HepG2 (cell line): ENCODE measurements at regions not wholly inside any gene's neighbourhood (a gene's known extent, or its start where the extent isn't known, plus 50 kb on each side); places are given as distances from the start of the nearest gene placed in this dataset.

Experiments
- ATAC-seq: fragments of 200-7000 bp; cut with Tn5 transposase; 3 replicates; pipeline ENCODE4 v1.9.1; 2020; ENCODE audit warnings: mild to moderate bottlenecking, moderate library complexity
- BruUV-seq: library from RNA; stranded (reverse); fragments of 400-500 nt; replicated peaks from 2 replicates; lab custom pipeline; 2021; lab: Mats Ljungman, UMichigan
- CTCF ChIA-PET: fragments of 300-600 bp; formaldehyde crosslinking; extraction: SDS; loops from one replicate; lab custom pipeline; 2021; ENCODE audit warnings: low total read pairs, inconsistent platforms, low intra/inter-chr PET ratio; lab: Yijun Ruan, JAX
- POLR2A ChIA-PET: fragments of 350-600 bp; sonication (Branson Sonifier 250); formaldehyde crosslinking; loops from one replicate; lab custom pipeline; 2020; ENCODE audit warnings: antibody characterized with exemption, inconsistent platforms; lab: Yijun Ruan, JAX
- DNase-seq: peaks from one replicate; pipeline ENCODE4 v3.0.0-alpha.2; 2015; ENCODE audit warnings: low spot score
- FAIRE-seq: peaks from 3 replicates; lab custom pipeline; 2011; peaks lifted over from hg19 to GRCh38; lab: Jason Lieb, UNC
- H2AFZ ChIP-seq: one replicate; pipeline ENCODE4 v1.6.1; 2011; ENCODE audit warnings: low read length, inconsistent platforms
- H3K27ac ChIP-seq: fragments of 300-600 bp; 3 replicates; pipeline ENCODE4 v1.8.0; 2011; ENCODE audit warnings: mixed run types, mild to moderate bottlenecking, mixed read lengths, low read length, inconsistent platforms; ENCODE audit not compliant: insufficient read depth; ENCODE audit errors: extremely low read length
- H3K27me3 ChIP-seq, 2 experiments: fragments of 200-600 bp in 1 of 2; 2 replicates in 1 of 2; 3 replicates in 1 of 2; pipeline versions ENCODE4 v1.6.0 to v1.8.0; 2011; ENCODE audit warnings: low read length in 2 of 2, mild to moderate bottlenecking in 2 of 2, moderate library complexity in 2 of 2, inconsistent platforms in 1 of 2; ENCODE audit not compliant: insufficient read depth in 2 of 2, control insufficient read depth in 1 of 2
- H3K36me3 ChIP-seq, 2 experiments: fragments of 200-600 bp in 1 of 2; replicated peaks in 1 of 2; 2 replicates in 1 of 2; 3 replicates in 1 of 2; pipeline versions ENCODE4 v1.5.1 to v1.8.0; 2011; ENCODE audit warnings: low read length in 2 of 2, inconsistent platforms in 1 of 2; ENCODE audit not compliant: insufficient read depth in 2 of 2, control insufficient read depth in 1 of 2
- H3K4me1 ChIP-seq: 2 replicates; pipeline ENCODE4 v1.5.1; 2012; ENCODE audit warnings: low read length, inconsistent platforms; ENCODE audit not compliant: insufficient read depth
- H3K4me2 ChIP-seq: 2 replicates; pipeline ENCODE4 v1.6.0; 2011; ENCODE audit warnings: low read depth, low read length, inconsistent platforms
- H3K4me3 ChIP-seq, 3 experiments: fragments of 200-600 bp in 1 of 3; sonication (generic), shearing (Covaris generic) in 1 of 3; replicated peaks in 1 of 3; 2 replicates each; pipeline ENCODE4 v1.5.1; 2011 to 2016; ENCODE audit warnings: low read length in 3 of 3, inconsistent platforms in 2 of 3, low read depth in 2 of 3, mild to moderate bottlenecking in 2 of 3, control low read depth in 1 of 3, mixed read lengths in 1 of 3; ENCODE audit not compliant: insufficient read depth in 1 of 3
- H3K79me2 ChIP-seq: one replicate; pipeline ENCODE4 v1.6.1; 2011; ENCODE audit warnings: low read length, inconsistent platforms; ENCODE audit not compliant: insufficient read depth
- H3K9ac ChIP-seq: 2 replicates; pipeline ENCODE4 v1.6.0; 2011; ENCODE audit warnings: mild to moderate bottlenecking, low read depth, low read length, inconsistent platforms; ENCODE audit not compliant: insufficient read depth
- H3K9me3 ChIP-seq: 2 replicates; pipeline ENCODE4 v1.5.1; 2012; ENCODE audit warnings: mild to moderate bottlenecking, low read length
- H4K20me1 ChIP-seq: 2 replicates; pipeline ENCODE4 v1.6.0; 2011; ENCODE audit warnings: inconsistent platforms, mild to moderate bottlenecking, low read length, moderate library complexity; ENCODE audit not compliant: insufficient read depth
- AGO1 ChIP-seq: fragments of 200-400 bp; formaldehyde crosslinking; IDR thresholded peaks from 2 replicates; pipeline ENCODE4 v1.6.1; 2017; ENCODE audit warnings: mild to moderate bottlenecking, low read depth, low read length, moderate library complexity; ENCODE audit not compliant: poor library complexity, severe bottlenecking
- CAMTA2 ChIP-seq: sonication (generic); formaldehyde crosslinking; IDR thresholded peaks from 2 replicates; pipeline ENCODE4 v1.4.0; 2020; ENCODE audit warnings: mild to moderate bottlenecking, missing genetic modification reagents, borderline replicate concordance
- EED ChIP-seq: sonication (generic); formaldehyde crosslinking; IDR thresholded peaks from 2 replicates; pipeline ENCODE4 v1.5.0; 2020; ENCODE audit warnings: mild to moderate bottlenecking, missing genetic modification reagents
- HCFC1 ChIP-seq: fragments of 150-350 bp; IDR thresholded peaks from 2 replicates; pipeline ENCODE4 v1.6.1; 2014; ENCODE audit warnings: low read depth, low read length
- JUNB ChIP-seq: sonication (generic); formaldehyde crosslinking; IDR thresholded peaks from 2 replicates; pipeline ENCODE4 v1.8.0; 2022; ENCODE audit warnings: missing genetic modification reagents, mild to moderate bottlenecking, borderline replicate concordance
- MYNN ChIP-seq: sonication (generic); formaldehyde crosslinking; IDR thresholded peaks from 2 replicates; pipeline ENCODE4 v1.4.0; 2020; ENCODE audit warnings: mild to moderate bottlenecking, low read depth, missing genetic modification reagents
- RCOR2 ChIP-seq: IDR thresholded peaks from 2 replicates; pipeline ENCODE4 v1.6.1; 2016; ENCODE audit warnings: missing biosample characterization, missing genetic modification reagents
- ZBTB7B ChIP-seq: sonication (generic); formaldehyde crosslinking; IDR thresholded peaks from 2 replicates; pipeline ENCODE4 v1.4.0; 2020; ENCODE audit warnings: missing genetic modification reagents
- ZNF296 ChIP-seq: sonication (generic); formaldehyde crosslinking; conservative IDR thresholded peaks from 2 replicates; pipeline ENCODE4 v1.5.0; 2020; ENCODE audit warnings: mild to moderate bottlenecking, missing genetic modification reagents
- ZNF33B ChIP-seq: sonication (generic); formaldehyde crosslinking; IDR thresholded peaks from 2 replicates; pipeline ENCODE4 v1.5.1; 2020; ENCODE audit warnings: mild to moderate bottlenecking, missing genetic modification reagents
- ZNF563 ChIP-seq: sonication (generic); formaldehyde crosslinking; IDR thresholded peaks from 2 replicates; pipeline ENCODE4 v1.8.0; 2022; ENCODE audit warnings: mild to moderate bottlenecking, moderate library complexity, missing genetic modification reagents
- ZNF75D ChIP-seq: sonication (generic); formaldehyde crosslinking; IDR thresholded peaks from 2 replicates; pipeline ENCODE4 v1.8.1; 2023; ENCODE audit warnings: missing genetic modification reagents, mild to moderate bottlenecking, borderline replicate concordance
- ZNF878 ChIP-seq: sonication (generic); formaldehyde crosslinking; IDR thresholded peaks from 2 replicates; pipeline ENCODE4 v1.8.1; 2023; ENCODE audit warnings: mild to moderate bottlenecking, missing genetic modification reagents, moderate library complexity
- WGBS: methylation state at CpG from one replicate; pipeline ENCODE4 v1.1.6; 2017; ENCODE audit warnings: low lambda C conversion rate; 5-methylcytosine and 5-hydroxymethylcytosine counted together
- in situ Hi-C: cut with HindIII; loops from 2 replicates; pipeline ENCODE4 v1.10.0; 2017; ENCODE audit warnings: low pct_unique_long_range_greater_than_20kb; ENCODE audit not compliant: extremely low pct_ligation_motif_present
- intact Hi-C: fragments of 100-400 bp; cut with micrococcal nuclease; formaldehyde crosslinking; loops from one replicate; pipeline ENCODE4 v1.10.0; 2022; ENCODE audit not compliant: unreplicated experiment
- TF ChIP-seq, protein P1 (sequence below): sonication (generic); formaldehyde crosslinking; IDR thresholded peaks from 2 replicates; pipeline ENCODE4 v1.4.0; 2020; ENCODE audit warnings: mild to moderate bottlenecking, missing genetic modification reagents
- TF ChIP-seq, protein P2 (sequence below): sonication (generic); formaldehyde crosslinking; IDR thresholded peaks from 2 replicates; pipeline ENCODE4 v1.4.0; 2020; ENCODE audit warnings: missing genetic modification reagents, borderline replicate concordance
- TF ChIP-seq, protein P3 (sequence below): sonication (generic); formaldehyde crosslinking; IDR thresholded peaks from 2 replicates; pipeline ENCODE4 v1.4.0; 2020; ENCODE audit warnings: missing genetic modification reagents

DNA sequence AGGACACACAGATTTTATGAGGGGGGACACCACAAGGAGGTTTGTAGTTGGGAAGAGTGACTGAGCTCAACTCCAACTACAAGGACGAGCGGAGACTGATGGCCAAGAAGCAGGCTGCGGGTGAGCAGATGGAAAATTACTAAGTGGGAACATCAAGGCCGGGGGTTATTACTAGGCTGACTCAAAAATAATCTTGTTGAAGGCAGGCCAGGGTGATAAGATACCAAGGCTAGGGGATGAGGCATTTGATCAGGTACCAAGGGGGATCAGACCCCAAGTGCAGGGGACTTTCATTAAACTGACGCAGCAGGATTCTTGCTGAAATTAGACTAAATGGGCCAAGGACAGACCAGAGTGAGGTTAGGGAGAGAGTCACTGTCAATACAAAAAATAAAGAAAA is 119.4 kb upstream of the SORBS2 start:
- DNase-seq (no peak), FAIRE-seq (no peak), ATAC-seq (no peak)
- H3K27ac ChIP-seq: no peak overlapping the region
- H3K36me3 ChIP-seq: no peaks in the 10 kb centered on the region
- no peaks in the 10 kb centered on the region for H3K4me1 ChIP-seq
- 62% methylated on average over 5 of the region's 5 CpGs for WGBS
- TF ChIP-seq HCFC1: no peak
- no peak for TF ChIP-seq ZNF75D (CRISPR knock-in tag)
- TF ChIP-seq ZNF878 (CRISPR knock-in tag): no peak
- TF ChIP-seq EED (CRISPR knock-in tag): no peak
- TF ChIP-seq ZNF33B (CRISPR knock-in tag): no peak
- no peak for TF ChIP-seq RCOR2
- no peak for TF ChIP-seq JUNB
- TF ChIP-seq CAMTA2 (CRISPR knock-in tag): no peak
- TF ChIP-seq, protein P1, sequence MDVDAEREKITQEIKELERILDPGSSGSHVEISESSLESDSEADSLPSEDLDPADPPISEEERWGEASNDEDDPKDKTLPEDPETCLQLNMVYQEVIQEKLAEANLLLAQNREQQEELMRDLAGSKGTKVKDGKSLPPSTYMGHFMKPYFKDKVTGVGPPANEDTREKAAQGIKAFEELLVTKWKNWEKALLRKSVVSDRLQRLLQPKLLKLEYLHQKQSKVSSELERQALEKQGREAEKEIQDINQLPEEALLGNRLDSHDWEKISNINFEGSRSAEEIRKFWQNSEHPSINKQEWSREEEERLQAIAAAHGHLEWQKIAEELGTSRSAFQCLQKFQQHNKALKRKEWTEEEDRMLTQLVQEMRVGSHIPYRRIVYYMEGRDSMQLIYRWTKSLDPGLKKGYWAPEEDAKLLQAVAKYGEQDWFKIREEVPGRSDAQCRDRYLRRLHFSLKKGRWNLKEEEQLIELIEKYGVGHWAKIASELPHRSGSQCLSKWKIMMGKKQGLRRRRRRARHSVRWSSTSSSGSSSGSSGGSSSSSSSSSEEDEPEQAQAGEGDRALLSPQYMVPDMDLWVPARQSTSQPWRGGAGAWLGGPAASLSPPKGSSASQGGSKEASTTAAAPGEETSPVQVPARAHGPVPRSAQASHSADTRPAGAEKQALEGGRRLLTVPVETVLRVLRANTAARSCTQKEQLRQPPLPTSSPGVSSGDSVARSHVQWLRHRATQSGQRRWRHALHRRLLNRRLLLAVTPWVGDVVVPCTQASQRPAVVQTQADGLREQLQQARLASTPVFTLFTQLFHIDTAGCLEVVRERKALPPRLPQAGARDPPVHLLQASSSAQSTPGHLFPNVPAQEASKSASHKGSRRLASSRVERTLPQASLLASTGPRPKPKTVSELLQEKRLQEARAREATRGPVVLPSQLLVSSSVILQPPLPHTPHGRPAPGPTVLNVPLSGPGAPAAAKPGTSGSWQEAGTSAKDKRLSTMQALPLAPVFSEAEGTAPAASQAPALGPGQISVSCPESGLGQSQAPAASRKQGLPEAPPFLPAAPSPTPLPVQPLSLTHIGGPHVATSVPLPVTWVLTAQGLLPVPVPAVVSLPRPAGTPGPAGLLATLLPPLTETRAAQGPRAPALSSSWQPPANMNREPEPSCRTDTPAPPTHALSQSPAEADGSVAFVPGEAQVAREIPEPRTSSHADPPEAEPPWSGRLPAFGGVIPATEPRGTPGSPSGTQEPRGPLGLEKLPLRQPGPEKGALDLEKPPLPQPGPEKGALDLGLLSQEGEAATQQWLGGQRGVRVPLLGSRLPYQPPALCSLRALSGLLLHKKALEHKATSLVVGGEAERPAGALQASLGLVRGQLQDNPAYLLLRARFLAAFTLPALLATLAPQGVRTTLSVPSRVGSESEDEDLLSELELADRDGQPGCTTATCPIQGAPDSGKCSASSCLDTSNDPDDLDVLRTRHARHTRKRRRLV (CRISPR knock-in tag): no peak
- no peak for TF ChIP-seq MYNN (CRISPR knock-in tag)
- no peak for TF ChIP-seq ZBTB7B (CRISPR knock-in tag)
- TF ChIP-seq ZNF563: no peak
- no peak for TF ChIP-seq ZNF296 (CRISPR knock-in tag)
- no peak for TF ChIP-seq AGO1
- TF ChIP-seq, protein P2, sequence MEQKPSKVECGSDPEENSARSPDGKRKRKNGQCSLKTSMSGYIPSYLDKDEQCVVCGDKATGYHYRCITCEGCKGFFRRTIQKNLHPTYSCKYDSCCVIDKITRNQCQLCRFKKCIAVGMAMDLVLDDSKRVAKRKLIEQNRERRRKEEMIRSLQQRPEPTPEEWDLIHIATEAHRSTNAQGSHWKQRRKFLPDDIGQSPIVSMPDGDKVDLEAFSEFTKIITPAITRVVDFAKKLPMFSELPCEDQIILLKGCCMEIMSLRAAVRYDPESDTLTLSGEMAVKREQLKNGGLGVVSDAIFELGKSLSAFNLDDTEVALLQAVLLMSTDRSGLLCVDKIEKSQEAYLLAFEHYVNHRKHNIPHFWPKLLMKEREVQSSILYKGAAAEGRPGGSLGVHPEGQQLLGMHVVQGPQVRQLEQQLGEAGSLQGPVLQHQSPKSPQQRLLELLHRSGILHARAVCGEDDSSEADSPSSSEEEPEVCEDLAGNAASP: no peak
- TF ChIP-seq, protein P3, sequence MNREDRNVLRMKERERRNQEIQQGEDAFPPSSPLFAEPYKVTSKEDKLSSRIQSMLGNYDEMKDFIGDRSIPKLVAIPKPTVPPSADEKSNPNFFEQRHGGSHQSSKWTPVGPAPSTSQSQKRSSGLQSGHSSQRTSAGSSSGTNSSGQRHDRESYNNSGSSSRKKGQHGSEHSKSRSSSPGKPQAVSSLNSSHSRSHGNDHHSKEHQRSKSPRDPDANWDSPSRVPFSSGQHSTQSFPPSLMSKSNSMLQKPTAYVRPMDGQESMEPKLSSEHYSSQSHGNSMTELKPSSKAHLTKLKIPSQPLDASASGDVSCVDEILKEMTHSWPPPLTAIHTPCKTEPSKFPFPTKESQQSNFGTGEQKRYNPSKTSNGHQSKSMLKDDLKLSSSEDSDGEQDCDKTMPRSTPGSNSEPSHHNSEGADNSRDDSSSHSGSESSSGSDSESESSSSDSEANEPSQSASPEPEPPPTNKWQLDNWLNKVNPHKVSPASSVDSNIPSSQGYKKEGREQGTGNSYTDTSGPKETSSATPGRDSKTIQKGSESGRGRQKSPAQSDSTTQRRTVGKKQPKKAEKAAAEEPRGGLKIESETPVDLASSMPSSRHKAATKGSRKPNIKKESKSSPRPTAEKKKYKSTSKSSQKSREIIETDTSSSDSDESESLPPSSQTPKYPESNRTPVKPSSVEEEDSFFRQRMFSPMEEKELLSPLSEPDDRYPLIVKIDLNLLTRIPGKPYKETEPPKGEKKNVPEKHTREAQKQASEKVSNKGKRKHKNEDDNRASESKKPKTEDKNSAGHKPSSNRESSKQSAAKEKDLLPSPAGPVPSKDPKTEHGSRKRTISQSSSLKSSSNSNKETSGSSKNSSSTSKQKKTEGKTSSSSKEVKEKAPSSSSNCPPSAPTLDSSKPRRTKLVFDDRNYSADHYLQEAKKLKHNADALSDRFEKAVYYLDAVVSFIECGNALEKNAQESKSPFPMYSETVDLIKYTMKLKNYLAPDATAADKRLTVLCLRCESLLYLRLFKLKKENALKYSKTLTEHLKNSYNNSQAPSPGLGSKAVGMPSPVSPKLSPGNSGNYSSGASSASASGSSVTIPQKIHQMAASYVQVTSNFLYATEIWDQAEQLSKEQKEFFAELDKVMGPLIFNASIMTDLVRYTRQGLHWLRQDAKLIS (CRISPR knock-in tag): no peak
- H3K4me2 ChIP-seq: no peak overlapping the region
- in situ Hi-C loops: no loop called here
- intact Hi-C loops: no loop called here
- no TSS peak for BruUV-seq
- H4K20me1 ChIP-seq: no peaks in the 10 kb centered on the region
- H3K9ac ChIP-seq: no peak overlapping the region
- CTCF ChIA-PET: no interaction called here
- H3K4me3 ChIP-seq: no peak overlapping the region
- H3K27me3 ChIP-seq: peaks cover 0 to 7% of the 10 kb centered on the region in 2 experiments; a peak in 1 of 5 replicates
- H3K79me2 ChIP-seq: no peaks in the 10 kb centered on the region
- H2AFZ ChIP-seq: no peak overlapping the region
- POLR2A ChIA-PET: no interaction called here
- no peaks in the 10 kb centered on the region for H3K9me3 ChIP-seq
